ENCODE measurements at regions not wholly inside any gene's neighbourhood (a gene's known extent, or its start where the extent isn't known, plus 50 kb on each side); places are given as distances from the start of the nearest gene placed in this dataset.

- Histone ChIP-seq H3K27ac (replicated peaks; ENCODE audit: low read length) (no peak overlapping the region), H3K14ac (ENCODE audit: low read length) (no peak overlapping the region), H2AFZ (ENCODE audit: low read length) (no peak overlapping the region), H3K27me3 (ENCODE audit: control insufficient read depth in 3 of 3, insufficient read depth in 3 of 3, low read depth in 1 of 3, low read length in 3 of 3) (no peaks in the 10 kb centered on the region), H3K9ac (ENCODE audit: low read depth, low read length, poor library complexity) (no peak overlapping the region), H3K4me3 (ENCODE audit: low read length in 2 of 2) (no peak overlapping the region), H2BK12ac (ENCODE audit: low read length) (no peak overlapping the region), H4K91ac (ENCODE audit: low read depth, low read length, poor library complexity) (no peak overlapping the region), H3K4me2 (ENCODE audit: insufficient read depth, low read length, poor library complexity, severe bottlenecking) (no peak overlapping the region), H3K18ac (ENCODE audit: low read length) (no peak overlapping the region), H3K23ac (ENCODE audit: low read depth, low read length, poor library complexity) (no peak overlapping the region), H3K79me1 (ENCODE audit: low read depth, low read length) (no peaks in the 10 kb centered on the region), H3K9me3 (replicated peaks in 1 of 2; ENCODE audit: control insufficient read depth in 2 of 2, insufficient read depth in 1 of 2, low read depth in 1 of 2, low read length in 2 of 2) (peaks cover 0 to 2% of the 10 kb centered on the region in 2 donors), H3K4ac (ENCODE audit: low read length) (no peak overlapping the region), H3K36me3 (replicated peaks in 1 of 2; ENCODE audit: control insufficient read depth in 2 of 2, insufficient read depth in 2 of 2, low read length in 2 of 2) (no peaks in the 10 kb centered on the region), H3K4me1 (ENCODE audit: control insufficient read depth in 2 of 2, insufficient read depth in 1 of 2, low read depth in 1 of 2, low read length in 2 of 2) (no peaks in the 10 kb centered on the region), H2BK120ac (ENCODE audit: low read depth, low read length) (no peak overlapping the region), H2BK5ac (ENCODE audit: low read length) (no peak overlapping the region), H4K8ac (ENCODE audit: low read depth, low read length) (no peak overlapping the region), H2BK15ac (ENCODE audit: low read length) (no peak overlapping the region), H2AK5ac (ENCODE audit: low read depth, low read length) (no peak overlapping the region)
- no CpG with 5 or more reads among the region's 4 CpGs for whole genome bisulfite sequencing, 2 donors (ENCODE audit: extremely low coverage in 2 of 2, insufficient read length in 2 of 2, insufficient replicate concordance in 1 of 2)
- no peak for DNase-seq (ENCODE audit: low spot score)
These were observed 225.1 kb downstream of the TBX18 start for GRCh38 chr6:84539122-84539856.

GRCh38 chr6:84536885-84537638 is 227.3 kb downstream of the TBX18 start:
- Histone ChIP-seq H2AFZ (ENCODE audit: low read length) (no peak overlapping the region), H4K91ac (ENCODE audit: low read depth, low read length, poor library complexity) (no peak overlapping the region), H2AK5ac (ENCODE audit: low read depth, low read length) (no peak overlapping the region), H4K8ac (ENCODE audit: low read depth, low read length) (no peak overlapping the region), H2BK15ac (ENCODE audit: low read length) (no peak overlapping the region), H3K9me3 (replicated peaks in 1 of 2; ENCODE audit: control insufficient read depth in 2 of 2, insufficient read depth in 1 of 2, low read depth in 1 of 2, low read length in 2 of 2) (peaks cover 0 to 2% of the 10 kb centered on the region in 2 donors), H3K14ac (ENCODE audit: low read length) (no peak overlapping the region), H2BK12ac (ENCODE audit: low read length) (no peak overlapping the region), H3K23ac (ENCODE audit: low read depth, low read length, poor library complexity) (no peak overlapping the region), H3K4me1 (ENCODE audit: control insufficient read depth in 2 of 2, insufficient read depth in 1 of 2, low read depth in 1 of 2, low read length in 2 of 2) (no peaks in the 10 kb centered on the region), H3K27ac (replicated peaks; ENCODE audit: low read length) (no peak overlapping the region), H3K27me3 (ENCODE audit: control insufficient read depth in 3 of 3, insufficient read depth in 3 of 3, low read depth in 1 of 3, low read length in 3 of 3) (no peaks in the 10 kb centered on the region), H3K36me3 (replicated peaks in 1 of 2; ENCODE audit: control insufficient read depth in 2 of 2, insufficient read depth in 2 of 2, low read length in 2 of 2) (no peaks in the 10 kb centered on the region), H3K4me3 (ENCODE audit: low read length in 2 of 2) (no peak overlapping the region), H3K4me2 (ENCODE audit: insufficient read depth, low read length, poor library complexity, severe bottlenecking) (no peak overlapping the region), H3K79me1 (ENCODE audit: low read depth, low read length) (no peaks in the 10 kb centered on the region), H2BK120ac (ENCODE audit: low read depth, low read length) (no peak overlapping the region), H3K18ac (ENCODE audit: low read length) (no peak overlapping the region), H2BK5ac (ENCODE audit: low read length) (no peak overlapping the region), H3K9ac (ENCODE audit: low read depth, low read length, poor library complexity) (no peak overlapping the region), H3K4ac (ENCODE audit: low read length) (no peak overlapping the region)
- no CpG with 5 or more reads among the region's 4 CpGs for WGBS, 2 donors (ENCODE audit: extremely low coverage in 2 of 2, insufficient read length in 2 of 2, insufficient replicate concordance in 1 of 2)
- DNase-seq (ENCODE audit: low spot score): no peak

DNA sequence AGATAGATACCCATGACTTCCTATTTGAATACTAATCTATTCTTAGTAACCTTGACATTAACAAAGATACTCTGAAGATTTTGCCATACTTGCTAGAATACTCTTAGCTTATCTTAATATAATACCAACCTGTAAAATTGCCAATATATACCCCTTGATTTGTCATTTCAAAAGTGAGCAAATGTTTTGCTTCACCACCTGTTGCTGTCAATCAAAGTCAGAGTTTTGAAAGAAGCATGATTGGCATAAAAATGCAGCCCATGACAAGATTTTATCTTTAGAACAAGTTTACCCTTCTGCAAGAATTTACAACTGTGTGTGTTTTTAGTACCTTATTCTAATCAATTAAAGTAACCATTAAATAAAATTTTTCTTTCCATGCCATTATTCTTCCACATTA is 236.2 kb downstream of the TBX18 start:
- H3K23ac ChIP-seq (ENCODE audit: low read depth, low read length, poor library complexity): no peak overlapping the region
- H2AFZ ChIP-seq (ENCODE audit: low read length): no peak overlapping the region
- H3K9ac ChIP-seq (ENCODE audit: low read depth, low read length, poor library complexity): no peak overlapping the region
- H3K14ac ChIP-seq (ENCODE audit: low read length): no peak overlapping the region
- H2BK120ac ChIP-seq (ENCODE audit: low read depth, low read length): no peak overlapping the region
- no peak overlapping the region for H4K8ac ChIP-seq (ENCODE audit: low read depth, low read length)
- no peak overlapping the region for H2BK12ac ChIP-seq (ENCODE audit: low read length)
- peaks cover 0 to 1% of the 10 kb centered on the region in 2 donors for H3K4me1 ChIP-seq (ENCODE audit: control insufficient read depth in 2 of 2, insufficient read depth in 1 of 2, low read depth in 1 of 2, low read length in 2 of 2)
- H2BK15ac ChIP-seq (ENCODE audit: low read length): no peak overlapping the region
- DNase-seq (ENCODE audit: low spot score): no peak
- H3K36me3 ChIP-seq (replicated peaks in 1 of 2; ENCODE audit: control insufficient read depth in 2 of 2, insufficient read depth in 2 of 2, low read length in 2 of 2): no peaks in the 10 kb centered on the region
- no peak overlapping the region for H2AK5ac ChIP-seq (ENCODE audit: low read depth, low read length)
- H3K79me1 ChIP-seq (ENCODE audit: low read depth, low read length): peaks cover 2% of the 10 kb centered on the region
- H3K4me3 ChIP-seq (ENCODE audit: low read length in 2 of 2): no peak overlapping the region
- no peak overlapping the region for H3K4me2 ChIP-seq (ENCODE audit: insufficient read depth, low read length, poor library complexity, severe bottlenecking)
- no peak overlapping the region for H3K4ac ChIP-seq (ENCODE audit: low read length)
- no peaks in the 10 kb centered on the region for H3K9me3 ChIP-seq (replicated peaks in 1 of 2; ENCODE audit: control insufficient read depth in 2 of 2, insufficient read depth in 1 of 2, low read depth in 1 of 2, low read length in 2 of 2)
- H4K91ac ChIP-seq (ENCODE audit: low read depth, low read length, poor library complexity): no peak overlapping the region
- no peak overlapping the region for H3K27ac ChIP-seq (replicated peaks; ENCODE audit: low read length)
- no peak overlapping the region for H3K18ac ChIP-seq (ENCODE audit: low read length)
- H3K27me3 ChIP-seq (ENCODE audit: control insufficient read depth in 3 of 3, insufficient read depth in 3 of 3, low read depth in 1 of 3, low read length in 3 of 3): no peaks in the 10 kb centered on the region
- no peak overlapping the region for H2BK5ac ChIP-seq (ENCODE audit: low read length)

DNA sequence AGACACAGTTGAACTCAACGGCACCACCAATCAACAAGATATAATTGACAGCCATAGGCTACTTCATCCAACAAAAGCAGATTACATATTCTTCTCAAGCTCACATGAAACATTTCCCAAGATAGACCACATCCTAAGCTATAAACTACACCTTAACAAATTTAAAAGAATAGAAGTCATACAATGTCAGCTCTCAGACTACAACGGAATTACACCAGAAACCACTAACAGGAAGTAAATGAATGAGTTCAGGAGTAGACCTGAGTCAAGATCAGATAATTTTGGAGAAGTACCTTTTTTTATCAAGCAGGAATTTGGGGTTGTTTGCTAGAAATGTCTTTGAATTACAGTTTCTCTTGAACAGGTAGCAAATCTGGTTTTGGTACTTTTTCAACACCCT is 237.8 kb downstream of the TBX18 start:
- Histone ChIP-seq H2AK5ac (ENCODE audit: low read depth, low read length) (no peak overlapping the region), H4K91ac (ENCODE audit: low read depth, low read length, poor library complexity) (no peak overlapping the region), H3K9ac (ENCODE audit: low read depth, low read length, poor library complexity) (no peak overlapping the region), H3K4ac (ENCODE audit: low read length) (no peak overlapping the region), H3K27ac (replicated peaks; ENCODE audit: low read length) (no peak overlapping the region), H2BK12ac (ENCODE audit: low read length) (no peak overlapping the region), H2BK15ac (ENCODE audit: low read length) (no peak overlapping the region), H3K4me1 (ENCODE audit: control insufficient read depth in 2 of 2, insufficient read depth in 1 of 2, low read depth in 1 of 2, low read length in 2 of 2) (peaks cover 0 to 1% of the 10 kb centered on the region in 2 donors), H3K18ac (ENCODE audit: low read length) (no peak overlapping the region), H3K23ac (ENCODE audit: low read depth, low read length, poor library complexity) (no peak overlapping the region), H2AFZ (ENCODE audit: low read length) (no peak overlapping the region), H3K9me3 (replicated peaks in 1 of 2; ENCODE audit: control insufficient read depth in 2 of 2, insufficient read depth in 1 of 2, low read depth in 1 of 2, low read length in 2 of 2) (no peaks in the 10 kb centered on the region), H3K4me2 (ENCODE audit: insufficient read depth, low read length, poor library complexity, severe bottlenecking) (no peak overlapping the region), H3K27me3 (ENCODE audit: control insufficient read depth in 3 of 3, insufficient read depth in 3 of 3, low read depth in 1 of 3, low read length in 3 of 3) (no peaks in the 10 kb centered on the region), H4K8ac (ENCODE audit: low read depth, low read length) (no peak overlapping the region), H2BK120ac (ENCODE audit: low read depth, low read length) (no peak overlapping the region), H3K14ac (ENCODE audit: low read length) (no peak overlapping the region), H3K36me3 (replicated peaks in 1 of 2; ENCODE audit: control insufficient read depth in 2 of 2, insufficient read depth in 2 of 2, low read length in 2 of 2) (no peaks in the 10 kb centered on the region), H2BK5ac (ENCODE audit: low read length) (no peak overlapping the region), H3K4me3 (ENCODE audit: low read length in 2 of 2) (no peak overlapping the region), H3K79me1 (ENCODE audit: low read depth, low read length) (peaks cover 2% of the 10 kb centered on the region)
- no peak for DNase-seq (ENCODE audit: low spot score)
- no CpG with 5 or more reads among the region's 2 CpGs for WGBS, 2 donors (ENCODE audit: extremely low coverage in 2 of 2, insufficient read length in 2 of 2, insufficient replicate concordance in 1 of 2)

All from neuronal stem cell (in vitro differentiated cells).